SK-N-SH (cell line): ENCODE measurements at regions not wholly inside any gene's neighbourhood (a gene's known extent, or its start where the extent isn't known, plus 50 kb on each side); places are given as distances from the start of the nearest gene placed in this dataset.

Experiments used
- CTCF ChIA-PET: fragments of 300-600, 350-600 bp; formaldehyde crosslinking; extraction: SDS; loops from one replicate; lab custom pipeline; 2021; lab: Yijun Ruan, JAX
- POLR2A ChIA-PET: fragments of 350-600 bp; sonication (Branson Sonifier 250); formaldehyde crosslinking; extraction: SDS; loops from one replicate; lab custom pipeline; 2020; ENCODE audit warnings: antibody characterized with exemption, inconsistent platforms; lab: Yijun Ruan, JAX
- DNase-seq: peaks from one replicate; pipeline ENCODE4 v3.0.0; 2012
- H2AFZ ChIP-seq: fragments of 200-600 bp; sonication (generic); 2 replicates; pipeline ENCODE4 v1.8.1; 2016; ENCODE audit warnings: antibody characterized with exemption, mild to moderate bottlenecking, low read depth
- H3F3A ChIP-seq: fragments of 200-600 bp; sonication (generic); replicated peaks from 2 replicates; pipeline ENCODE3; 2016; ENCODE audit warnings: antibody characterized with exemption, mild to moderate bottlenecking; ENCODE audit not compliant: insufficient read depth
- H3K27ac ChIP-seq, 2 experiments: fragments of 200-500 bp in 1 of 2; fragments of 200-600 bp in 1 of 2; sonication (Bioruptor generic) in 1 of 2; sonication (generic), shearing (Covaris generic) in 1 of 2; 2 replicates each; pipeline versions ENCODE4 v1.5.1 to v1.6.1; 2014 to 2016; ENCODE audit warnings: low read depth in 2 of 2, inconsistent platforms in 1 of 2, low read length in 1 of 2, mild to moderate bottlenecking in 1 of 2, mixed read lengths in 1 of 2
- H3K27me3 ChIP-seq: fragments of 200-600 bp; sonication (generic), shearing (Covaris generic); 2 replicates; pipeline ENCODE4 v1.6.1; 2016; ENCODE audit warnings: mixed run types; ENCODE audit not compliant: insufficient read depth
- H3K36me3 ChIP-seq, 2 experiments: fragments of 200-500 bp in 1 of 2; fragments of 200-600 bp in 1 of 2; sonication (Bioruptor generic) in 1 of 2; sonication (generic) in 1 of 2; replicated peaks in 1 of 2; 2 replicates each; pipeline versions ENCODE3 to v1.5.1; 2014 to 2016; ENCODE audit warnings: low read length in 1 of 2, mild to moderate bottlenecking in 1 of 2; ENCODE audit not compliant: insufficient read depth in 2 of 2, control insufficient read depth in 1 of 2
- H3K4me1 ChIP-seq, 2 experiments: fragments of 200-500 bp in 1 of 2; fragments of 200-600 bp in 1 of 2; sonication (Bioruptor generic) in 1 of 2; sonication (generic), shearing (Covaris generic) in 1 of 2; 2 replicates each; pipeline versions ENCODE4 v1.5.1 to v1.6.1; 2014 to 2016; ENCODE audit warnings: low read depth in 1 of 2, low read length in 1 of 2, mixed run types in 1 of 2; ENCODE audit not compliant: insufficient read depth in 2 of 2, control insufficient read depth in 1 of 2
- H3K4me2 ChIP-seq: fragments of 200-600 bp; sonication (generic), shearing (Covaris generic); 2 replicates; pipeline ENCODE4 v1.6.1; 2017; ENCODE audit warnings: mixed run types
- H3K4me3 ChIP-seq, 2 experiments: fragments of 200-500 bp in 1 of 2; fragments of 200-600 bp in 1 of 2; sonication (Bioruptor generic) in 1 of 2; sonication (generic), shearing (Covaris generic) in 1 of 2; 2 replicates each; pipeline versions ENCODE4 v1.5.1 to v1.8.1; 2014 to 2016; ENCODE audit warnings: low read depth in 2 of 2, inconsistent platforms in 1 of 2, low read length in 1 of 2, mild to moderate bottlenecking in 1 of 2, mixed read lengths in 1 of 2, moderate library complexity in 1 of 2
- H3K79me2 ChIP-seq: fragments of 200-600 bp; sonication (generic); 2 replicates; pipeline ENCODE4 v1.8.1; 2017; ENCODE audit warnings: mild to moderate bottlenecking; ENCODE audit not compliant: insufficient read depth
- H3K9ac ChIP-seq: fragments of 200-600 bp; sonication (generic); 2 replicates; pipeline ENCODE4 v1.6.1; 2017; ENCODE audit warnings: mixed run types
- H3K9me2 ChIP-seq: fragments of 200-600 bp; sonication (generic); 2 replicates; pipeline ENCODE4 v1.6.1; 2017; ENCODE audit warnings: mixed run types
- H3K9me3 ChIP-seq: fragments of 200-600 bp; sonication (generic); 2 replicates; pipeline ENCODE4 v1.6.1; 2017; ENCODE audit warnings: mixed run types, mild to moderate bottlenecking, moderate library complexity
- H4K20me1 ChIP-seq: fragments of 200-600 bp; sonication (generic); 2 replicates; pipeline ENCODE4 v1.6.1; 2017; ENCODE audit warnings: mild to moderate bottlenecking, mixed run types; ENCODE audit not compliant: insufficient read depth
- CHD2 ChIP-seq: fragments of 150-350 bp; IDR thresholded peaks from 2 replicates; pipeline ENCODE4 v1.6.1; 2018; ENCODE audit warnings: low read length; ENCODE audit not compliant: partially characterized antibody
- ELF1 ChIP-seq: IDR thresholded peaks from 2 replicates; pipeline ENCODE4 v1.4.0; 2012
- EP300 ChIP-seq, 2 experiments: IDR thresholded peaks; 2 replicates each; pipeline versions ENCODE4 v1.4.0 to v1.6.1; 2012; ENCODE audit warnings: borderline replicate concordance in 1 of 2, low read depth in 1 of 2, low read length in 1 of 2
- FOSL2 ChIP-seq: IDR thresholded peaks from 2 replicates; pipeline ENCODE4 v1.4.0; 2012; ENCODE audit warnings: low read depth, mild to moderate bottlenecking, moderate library complexity, borderline replicate concordance
- FOXM1 ChIP-seq: IDR thresholded peaks from 2 replicates; pipeline ENCODE4 v1.4.0; 2012; ENCODE audit warnings: low read depth, mild to moderate bottlenecking
- GABPA ChIP-seq: IDR thresholded peaks from 2 replicates; pipeline ENCODE4 v1.4.0; 2012; ENCODE audit warnings: low read depth, mild to moderate bottlenecking
- GATA2 ChIP-seq: sonication (generic); formaldehyde crosslinking; IDR thresholded peaks from 2 replicates; pipeline ENCODE4 v1.5.0; 2020; ENCODE audit warnings: mild to moderate bottlenecking, missing genetic modification reagents
- IRF3 ChIP-seq: fragments of 150-350 bp; IDR thresholded peaks from 2 replicates; pipeline ENCODE4 v1.6.1; 2016; ENCODE audit warnings: mild to moderate bottlenecking, low read depth, low read length
- JUND ChIP-seq: IDR thresholded peaks from 2 replicates; pipeline ENCODE4 v1.4.0; 2012
- NRF1 ChIP-seq: IDR thresholded peaks from 2 replicates; pipeline ENCODE4 v1.6.1; 2012; ENCODE audit warnings: low read depth, mild to moderate bottlenecking, low read length
- PBX3 ChIP-seq: IDR thresholded peaks from 2 replicates; pipeline ENCODE4; 2012
- POLR2AphosphoS5 ChIP-seq: IDR thresholded peaks from 2 replicates; pipeline ENCODE4 v1.6.1; 2012; ENCODE audit warnings: low read depth, low read length
- RCOR1 ChIP-seq: fragments of 150-350 bp; IDR thresholded peaks from 2 replicates; pipeline ENCODE4 v1.6.1; 2017; ENCODE audit warnings: antibody characterized with exemption, low read length
- RXRA ChIP-seq: IDR thresholded peaks from 2 replicates; pipeline ENCODE4 v1.4.0; 2012; ENCODE audit warnings: low read depth, mild to moderate bottlenecking, borderline replicate concordance
- TAF1 ChIP-seq: IDR thresholded peaks from 2 replicates; pipeline ENCODE4 v1.6.1; 2012; ENCODE audit warnings: low read depth, mild to moderate bottlenecking, low read length, moderate library complexity, borderline replicate concordance
- ZBTB33 ChIP-seq: IDR thresholded peaks from 2 replicates; pipeline ENCODE4 v1.4.0; 2012; ENCODE audit warnings: low read depth, borderline replicate concordance
- WGBS: methylation state at CpG from one replicate; pipeline ENCODE4 v1.1.6; 2017; ENCODE audit warnings: low lambda C conversion rate; 5-methylcytosine and 5-hydroxymethylcytosine counted together

- DNase-seq = no peak
- POLR2A ChIA-PET = no interaction called here
- Histone ChIP-seq H3K9ac (no peak overlapping the region), H3K79me2 (no peaks in the 10 kb centered on the region), H3K27ac (no peak overlapping the region), H4K20me1 (no peaks in the 10 kb centered on the region), H3K27me3 (no peaks in the 10 kb centered on the region), H3K4me1 (no peaks in the 10 kb centered on the region), H3K9me2 (no peaks in the 10 kb centered on the region), H3F3A (no peaks in the 10 kb centered on the region), H3K36me3 (no peaks in the 10 kb centered on the region), H3K9me3 (no peaks in the 10 kb centered on the region), H2AFZ (no peak overlapping the region), H3K4me3 (no peak overlapping the region), H3K4me2 (no peak overlapping the region)
- CTCF ChIA-PET = interaction anchor here (0.9 kb wide), 1 partner anchor 10 kb away, joined by 4 read pairs; no protein-coding TSS in a partner anchor
- TF ChIP-seq EP300 (IDR thresholded peaks at IDR 0.05; ENCODE audit: borderline replicate concordance in 1 of 2, low read depth in 1 of 2, low read length in 1 of 2) = no peak
- no peak for TF ChIP-seq NRF1
- TF ChIP-seq GATA2 (CRISPR knock-in tag) = no peak
- TF ChIP-seq GABPA = no peak
- no peak for TF ChIP-seq FOSL2
- TF ChIP-seq PBX3 = no peak
- no peak for TF ChIP-seq JUND
- no peak for TF ChIP-seq RXRA
- no peak for TF ChIP-seq CHD2
- no peak for TF ChIP-seq TAF1
- no peak for TF ChIP-seq POLR2AphosphoS5
- TF ChIP-seq ZBTB33 = no peak
- TF ChIP-seq ELF1 = no peak
- no peak for TF ChIP-seq FOXM1
- no peak for TF ChIP-seq RCOR1
Observed at GRCh38 chr2:145644820-145645302, 1124.9 kb upstream of the ZEB2 start.

GRCh38 chr2:145638675-145639074, 1118.8 kb upstream of the ZEB2 start:
- DNase-seq = peak; percentile 1
- no peak overlapping the region for H3K27ac ChIP-seq
- WGBS = 79% methylated on average over 2 of the region's 2 CpGs
- POLR2A ChIA-PET = no interaction called here
- TF ChIP-seq IRF3 = no peak
- TF ChIP-seq, all 33 proteins: peak for 0
- Histone ChIP-seq H3K4me1 (no peaks in the 10 kb centered on the region), H4K20me1 (no peaks in the 10 kb centered on the region), H3K9me2 (no peaks in the 10 kb centered on the region), H3K79me2 (no peaks in the 10 kb centered on the region), H3F3A (no peaks in the 10 kb centered on the region), H3K4me3 (no peak overlapping the region), H3K9me3 (no peaks in the 10 kb centered on the region), H3K9ac (no peak overlapping the region), H3K36me3 (no peaks in the 10 kb centered on the region), H3K4me2 (no peak overlapping the region), H2AFZ (no peak overlapping the region), H3K27me3 (no peaks in the 10 kb centered on the region)
- CTCF ChIA-PET = no interaction called here
